B cell (primary cell): ENCODE measurements at regions not wholly inside any gene's neighbourhood (a gene's known extent, or its start where the extent isn't known, plus 50 kb on each side); places are given as distances from the start of the nearest gene placed in this dataset.

Experiments used
- ATAC-seq: fragments of 200-7000 bp; cut with Tn5 transposase; one replicate; pipeline ENCODE4 v1.10.0; 2021; ENCODE audit warnings: low read depth, mild to moderate bottlenecking, moderate number of reproducible peaks, moderate library complexity
- CTCF ChIA-PET: fragments of 350-600 bp; sonication (Branson Sonifier 250); formaldehyde crosslinking; loops from one replicate; lab custom pipeline; 2021; ENCODE audit warnings: antibody characterized with exemption, inconsistent platforms; lab: Charles Lee
- POLR2A ChIA-PET: fragments of 350-600 bp; sonication (Branson Sonifier 250); formaldehyde crosslinking; loops from one replicate; lab custom pipeline; 2021; ENCODE audit warnings: antibody characterized with exemption; lab: Charles Lee
- DNase-seq: peaks from one replicate; pipeline ENCODE4 v3.0.0; 2013
- H2AFZ ChIP-seq: 2 replicates; pipeline ENCODE4 v1.6.1; 2012; ENCODE audit warnings: mild to moderate bottlenecking, low read depth, low read length; ENCODE audit not compliant: insufficient read depth, poor library complexity, severe bottlenecking
- H3K27ac ChIP-seq, 2 donors: 1 replicate in 1 of 2; 2 replicates in 1 of 2; pipeline ENCODE4 v1.5.1; 2012 to 2013; ENCODE audit warnings: low read length in 2 of 2, mild to moderate bottlenecking in 2 of 2, moderate library complexity in 1 of 2
- H3K27me3 ChIP-seq, 4 experiments: fragments of 200-600 bp in 1 of 4; sonication (generic) in 1 of 4; replicated peaks in 1 of 4; 1 replicate in 2 of 4; 2 replicates in 2 of 4; pipeline versions ENCODE4 v1.6.1 to v1.7.0; 2013 to 2016; ENCODE audit warnings: low read length in 3 of 4, mild to moderate bottlenecking in 2 of 4, mixed read lengths in 1 of 4, moderate library complexity in 1 of 4; ENCODE audit not compliant: insufficient read depth in 4 of 4, control insufficient read depth in 3 of 4; ENCODE audit errors: control extremely low read depth in 1 of 4
- H3K36me3 ChIP-seq, 2 experiments: replicated peaks in 1 of 2; 1 replicate in 1 of 2; 2 replicates in 1 of 2; pipeline versions ENCODE4 v1.6.1 to v1.7.1; 2013; ENCODE audit warnings: low read length in 1 of 2; ENCODE audit not compliant: insufficient read depth in 2 of 2, control insufficient read depth in 1 of 2; ENCODE audit errors: control extremely low read depth in 1 of 2, extremely low read depth in 1 of 2
- H3K4me1 ChIP-seq, 2 donors: fragments of 200-600 bp in 1 of 2; sonication (generic) in 1 of 2; 1 replicate in 1 of 2; 2 replicates in 1 of 2; pipeline versions ENCODE4 v1.5.1 to v1.6.1; 2013 to 2017; ENCODE audit warnings: low read length in 2 of 2; ENCODE audit not compliant: control insufficient read depth in 2 of 2, insufficient read depth in 2 of 2
- H3K4me2 ChIP-seq: replicated peaks from 2 replicates; pipeline ENCODE3; 2012; ENCODE audit warnings: mild to moderate bottlenecking, low read depth, low read length; ENCODE audit not compliant: poor library complexity, severe bottlenecking
- H3K4me3 ChIP-seq, 5 experiments: fragments of 200-600 bp in 1 of 5; sonication (generic) in 1 of 5; 1 replicate in 3 of 5; 2 replicates in 2 of 5; pipeline versions ENCODE4 v1.5.1 to v1.7.0; 2011 to 2016; ENCODE audit warnings: low read length in 4 of 5, mild to moderate bottlenecking in 4 of 5, low read depth in 2 of 5, control low read depth in 1 of 5, moderate library complexity in 1 of 5; ENCODE audit not compliant: insufficient read depth in 1 of 5; ENCODE audit errors: control extremely low read depth in 1 of 5, extremely low read depth in 1 of 5
- H3K79me2 ChIP-seq: fragments of 200-600 bp; sonication (generic); one replicate; pipeline ENCODE4 v1.6.0; 2016; ENCODE audit warnings: low read length; ENCODE audit not compliant: control insufficient read depth, insufficient read depth
- H3K9ac ChIP-seq: fragments of 200-600 bp; sonication (generic); 2 replicates; pipeline ENCODE4 v1.6.1; 2017; ENCODE audit warnings: mild to moderate bottlenecking, low read length, moderate library complexity
- H3K9me3 ChIP-seq, 3 donors: one replicate each; pipeline versions ENCODE4 v1.6.1 to v1.7.1; 2013; ENCODE audit warnings: low read length in 2 of 3; ENCODE audit not compliant: control insufficient read depth in 2 of 3, insufficient read depth in 1 of 3; ENCODE audit errors: control extremely low read depth in 1 of 3
- H4K20me1 ChIP-seq: 2 replicates; pipeline ENCODE4 v1.6.0; 2012; ENCODE audit warnings: mild to moderate bottlenecking, low read length; ENCODE audit not compliant: insufficient read depth, control insufficient read depth, poor library complexity, severe bottlenecking
- H3K27ac Mint-ChIP-seq: one replicate; pipeline ENCODE4 v1.8.0; 2021; ENCODE audit warnings: mixed read lengths
- H3K27me3 Mint-ChIP-seq: one replicate; pipeline ENCODE4 v1.8.0; 2021; ENCODE audit warnings: mixed read lengths
- H3K4me1 Mint-ChIP-seq: one replicate; pipeline ENCODE4 v1.8.0; 2021; ENCODE audit warnings: mixed read lengths
- H3K4me3 Mint-ChIP-seq: one replicate; pipeline ENCODE4 v1.8.0; 2021; ENCODE audit warnings: mixed read lengths
- H3K9me3 Mint-ChIP-seq: one replicate; pipeline ENCODE4 v1.8.0; 2022; ENCODE audit warnings: mixed read lengths; ENCODE audit not compliant: insufficient read depth
- CTCF ChIP-seq: fragments of 200-600 bp; IDR thresholded peaks from one replicate; pipeline ENCODE4 v1.8.0; 2022; ENCODE audit warnings: antibody characterized with exemption, mild to moderate bottlenecking
- EZH2 ChIP-seq: IDR thresholded peaks from 2 replicates; pipeline ENCODE4 v1.6.1; 2012; ENCODE audit warnings: borderline replicate concordance, low read depth, mild to moderate bottlenecking, moderate library complexity, low read length; ENCODE audit not compliant: insufficient read depth, poor library complexity, severe bottlenecking
- WGBS: methylation state at CpG from one replicate; pipeline ENCODE4 v1.1.5; 2013; ENCODE audit warnings: missing lambda C conversion rate; ENCODE audit not compliant: insufficient coverage; 5-methylcytosine and 5-hydroxymethylcytosine counted together
- intact Hi-C: fragments of 100-400 bp; cut with micrococcal nuclease; formaldehyde crosslinking; loops from one replicate; pipeline ENCODE4 v1.10.0; 2022

- intact Hi-C loops, result no loop called here
- ATAC-seq, result no peak
- no CpG with 5 or more reads among the region's 2 CpGs for WGBS
- H3K79me2 ChIP-seq, result no peaks in the 10 kb centered on the region
- H3K9ac ChIP-seq, result no peak overlapping the region
- no peak overlapping the region for H3K27ac ChIP-seq
- Mint-ChIP-seq H3K27ac (no peak overlapping the region), H3K27me3 (no peaks in the 10 kb centered on the region), H3K9me3 (no peaks in the 10 kb centered on the region), H3K4me3 (no peak overlapping the region), H3K4me1 (no peaks in the 10 kb centered on the region)
- ChIA-PET POLR2A (no interaction called here), CTCF (no interaction called here)
- H3K4me3 ChIP-seq, result no peak overlapping the region
- DNase-seq, result no peak
- H3K27me3 ChIP-seq, result no peaks in the 10 kb centered on the region
- TF ChIP-seq CTCF, result no peak
- no peak for TF ChIP-seq EZH2
- H3K36me3 ChIP-seq, result no peaks in the 10 kb centered on the region
- no peaks in the 10 kb centered on the region for H3K9me3 ChIP-seq
- H2AFZ ChIP-seq, result no peak overlapping the region
- no peaks in the 10 kb centered on the region for H4K20me1 ChIP-seq
- H3K4me2 ChIP-seq, result no peak overlapping the region
- H3K4me1 ChIP-seq, result no peaks in the 10 kb centered on the region
These were observed 1147.1 kb upstream of the AMELY start for GRCh38 chrY:8058613-8059012.

- Histone ChIP-seq H4K20me1 (no peaks in the 10 kb centered on the region), H3K4me3 (no peak overlapping the region), H3K27ac (no peak overlapping the region), H3K36me3 (no peaks in the 10 kb centered on the region), H3K9ac (no peak overlapping the region), H3K79me2 (no peaks in the 10 kb centered on the region), H3K4me2 (no peak overlapping the region), H3K9me3 (no peaks in the 10 kb centered on the region), H3K4me1 (no peaks in the 10 kb centered on the region), H3K27me3 (no peaks in the 10 kb centered on the region), H2AFZ (no peak overlapping the region)
- TF ChIP-seq CTCF (no peak), EZH2 (no peak)
- intact Hi-C loops, result no loop called here
- DNase-seq, result no peak
- no CpG with 5 or more reads among the region's 1 CpG for WGBS
- no peaks in the 10 kb centered on the region for H3K9me3 Mint-ChIP-seq
- H3K27me3 Mint-ChIP-seq, result no peaks in the 10 kb centered on the region
- ChIA-PET CTCF (no interaction called here), POLR2A (no interaction called here)
- no peak overlapping the region for H3K27ac Mint-ChIP-seq
- no peak for ATAC-seq
- H3K4me3 Mint-ChIP-seq, result no peak overlapping the region
- no peaks in the 10 kb centered on the region for H3K4me1 Mint-ChIP-seq
These were observed 1139.8 kb upstream of the AMELY start for GRCh38 chrY:8051340-8051739.
